Endothelial cell of umbilical vein (primary cell): ENCODE measurements at regions not wholly inside any gene's neighbourhood (a gene's known extent, or its start where the extent isn't known, plus 50 kb on each side); places are given as distances from the start of the nearest gene placed in this dataset.
"Not testable (repeated sequence)": the region's sequence is repeated elsewhere in the genome, so short reads cannot be mapped to it uniquely, and the experiment has no call there.

Experiments used
- CTCF ChIP-seq, 2 donors: IDR thresholded peaks; 1 replicate in 1 of 2; 2 replicates in 1 of 2; pipeline ENCODE4 v1.5.1; 2011; ENCODE audit warnings: low read length in 2 of 2, mild to moderate bottlenecking in 2 of 2, moderate library complexity in 2 of 2, control low read depth in 1 of 2, inconsistent platforms in 1 of 2, low read depth in 1 of 2; ENCODE audit not compliant: insufficient read depth in 1 of 2; ENCODE audit errors: extremely low read depth in 1 of 2
- EZH2 ChIP-seq: IDR thresholded peaks from 2 replicates; pipeline ENCODE4 v1.6.1; 2012; ENCODE audit warnings: borderline replicate concordance, low read depth, mild to moderate bottlenecking, moderate library complexity, low read length, inconsistent platforms; ENCODE audit not compliant: severe bottlenecking
- FOS ChIP-seq: IDR thresholded peaks from 2 replicates; pipeline ENCODE4 v1.6.1; 2011; ENCODE audit warnings: mild to moderate bottlenecking, low read length, moderate library complexity, borderline replicate concordance; ENCODE audit not compliant: insufficient read depth
- JUN ChIP-seq: IDR thresholded peaks from 2 replicates; pipeline ENCODE4 v1.6.1; 2011; ENCODE audit warnings: borderline replicate concordance, low read depth; ENCODE audit not compliant: insufficient read length, insufficient read depth
- MAX ChIP-seq: IDR thresholded peaks from 2 replicates; pipeline ENCODE4 v1.6.1; 2011; ENCODE audit not compliant: insufficient read depth, insufficient read length
- MYC ChIP-seq: IDR thresholded peaks from one replicate; pipeline ENCODE4 v1.6.1; 2011; ENCODE audit warnings: mild to moderate bottlenecking, low read depth, low read length
- POLR2A ChIP-seq: IDR thresholded peaks from 2 replicates; pipeline ENCODE4 v1.6.1; 2012; ENCODE audit warnings: low read depth, mild to moderate bottlenecking, control low read depth, low read length
- POLR2AphosphoS5 ChIP-seq: IDR thresholded peaks from 2 replicates; pipeline ENCODE4 v1.6.1; 2012; ENCODE audit warnings: low read depth, mild to moderate bottlenecking, control low read depth, low read length, moderate library complexity; ENCODE audit not compliant: insufficient read depth

DNA sequence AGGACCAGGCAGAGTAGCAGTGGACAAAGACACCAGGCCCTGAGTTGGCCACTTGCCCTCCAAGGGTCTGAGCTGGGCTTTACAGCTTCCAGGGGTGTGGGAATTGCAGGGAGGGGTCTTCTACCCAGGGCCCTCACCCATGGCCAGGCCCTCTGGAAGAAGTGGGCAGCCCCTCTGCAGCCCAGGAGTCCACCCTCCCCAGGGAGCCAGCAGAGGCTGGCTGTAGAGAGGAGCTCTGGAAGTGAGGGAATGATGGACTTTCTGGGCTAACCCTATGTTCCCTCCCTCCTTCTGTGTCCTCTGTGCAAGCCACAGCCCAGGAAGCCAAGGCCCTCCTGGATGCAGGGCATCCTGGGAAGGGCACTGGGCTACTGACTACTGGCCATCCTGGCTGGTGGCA lies 232.3 kb downstream of the POTEH start:
- TF ChIP-seq POLR2AphosphoS5; CTCF (IDR thresholded peaks at IDR 0.05; ENCODE audit: extremely low read depth in 1 of 2, insufficient read depth in 1 of 2, low read depth in 1 of 2, low read length in 2 of 2); POLR2A; EZH2; FOS; JUN; MAX; MYC: not testable (repeated sequence)
